GM18517 (cell line): ENCODE measurements at regions not wholly inside any gene's neighbourhood (a gene's known extent, or its start where the extent isn't known, plus 50 kb on each side); places are given as distances from the start of the nearest gene placed in this dataset.
"Not testable (repeated sequence)": the region's sequence is repeated elsewhere in the genome, so short reads cannot be mapped to it uniquely, and the experiment has no call there.

Source experiments
- ATAC-seq: cut with Tn5 transposase; IDR thresholded peaks from one replicate; pipeline ENCODE4 v1.9.1; 2021; ENCODE audit warnings: mild to moderate bottlenecking, moderate library complexity; ENCODE audit not compliant: unreplicated experiment

GRCh38 chr5:166786889-166787288 is 1504.6 kb upstream of the WWC1 start:
- ATAC-seq, result no peak

GRCh38 chr5:166788050-166788449 is 1503.4 kb upstream of the WWC1 start:
- no peak for ATAC-seq

GRCh38 chr5:166795756-166796155 is 1495.7 kb upstream of the WWC1 start:
- ATAC-seq, result no peak

- no peak for ATAC-seq
Measured at GRCh38 chr5:166803058-166803457, 1488.4 kb upstream of the WWC1 start.

GRCh38 chr5:166804223-166804622 is 1487.2 kb upstream of the WWC1 start:
- ATAC-seq, result not testable (repeated sequence)

GRCh38 chr5:166804693-166805092 is 1486.8 kb upstream of the WWC1 start:
- ATAC-seq, result not testable (repeated sequence)

- ATAC-seq, result not testable (repeated sequence)
Measured at GRCh38 chr5:166810093-166810658, 1481.3 kb upstream of the WWC1 start.

- no peak for ATAC-seq
Measured at GRCh38 chr5:166810721-166811120, 1480.7 kb upstream of the WWC1 start.

GRCh38 chr5:166823360-166823759 is 1468.1 kb upstream of the WWC1 start:
- no peak for ATAC-seq

GRCh38 chr5:166834246-166834645 is 1457.2 kb upstream of the WWC1 start:
- ATAC-seq, result no peak

GRCh38 chr5:166845044-166845443 is 1446.4 kb upstream of the WWC1 start:
- no peak for ATAC-seq

GRCh38 chr5:166856791-166857190 is 1434.7 kb upstream of the WWC1 start:
- ATAC-seq, result no peak

GRCh38 chr5:166860426-166860825 is 1431.0 kb upstream of the WWC1 start:
- ATAC-seq, result no peak

GRCh38 chr5:166862581-166862980 is 1428.9 kb upstream of the WWC1 start:
- ATAC-seq, result no peak

- no peak for ATAC-seq
Measured at GRCh38 chr5:166865206-166865605, 1426.2 kb upstream of the WWC1 start.

- no peak for ATAC-seq
Measured at GRCh38 chr5:166880456-166880855, 1411.0 kb upstream of the WWC1 start.

- ATAC-seq, result no peak
Measured at GRCh38 chr5:166881802-166882201, 1409.6 kb upstream of the WWC1 start.

GRCh38 chr5:166883016-166883415 is 1408.4 kb upstream of the WWC1 start:
- ATAC-seq, result no peak

- no peak for ATAC-seq
Measured at GRCh38 chr5:166898166-166898565, 1393.3 kb upstream of the WWC1 start.

- no peak for ATAC-seq
Measured at GRCh38 chr5:166899343-166899742, 1392.1 kb upstream of the WWC1 start.

- no peak for ATAC-seq
Measured at GRCh38 chr5:166904571-166904970, 1386.9 kb upstream of the WWC1 start.

GRCh38 chr5:166906991-166907713 is 1384.3 kb upstream of the WWC1 start:
- no peak for ATAC-seq

GRCh38 chr5:166909040-166909439 is 1382.4 kb upstream of the WWC1 start:
- no peak for ATAC-seq
